ENCODE measurements at regions not wholly inside any gene's neighbourhood (a gene's known extent, or its start where the extent isn't known, plus 50 kb on each side); places are given as distances from the start of the nearest gene placed in this dataset.

DNA sequence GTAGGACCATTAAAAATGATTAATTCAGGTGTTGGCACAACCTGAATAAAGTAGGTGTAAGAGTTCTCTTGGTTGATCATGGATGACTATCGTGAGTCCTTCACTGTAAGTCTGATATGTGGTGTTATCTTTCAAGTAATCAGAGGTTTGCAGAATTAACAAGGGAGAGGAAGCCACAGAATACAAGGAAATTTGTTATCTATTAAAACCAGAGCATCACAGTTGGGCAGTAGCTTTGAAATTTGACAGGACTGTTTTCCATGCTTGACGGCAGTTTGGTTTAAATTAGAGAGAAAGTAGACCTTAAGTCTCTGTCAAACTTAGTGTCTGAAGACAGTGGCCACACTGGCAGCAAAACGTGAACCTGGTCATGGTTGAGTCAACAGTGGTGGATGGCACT lies 139.5 kb upstream of the KCNK2 start:
- TF ChIP-seq NFRKB (IDR thresholded peaks at IDR 0.05) (no peak), ZNF384 (IDR thresholded peaks at IDR 0.05) (no peak), CTBP1 (IDR thresholded peaks at IDR 0.05; ENCODE audit: borderline replicate concordance) (no peak), BHLHE40 (IDR thresholded peaks at IDR 0.05; ENCODE audit: borderline replicate concordance) (no peak), SUZ12 (IDR thresholded peaks at IDR 0.05) (no peak), SP1 (IDR thresholded peaks at IDR 0.05) (no peak), HDGF (IDR thresholded peaks at IDR 0.05; ENCODE audit: borderline replicate concordance) (no peak), ELF4 (IDR thresholded peaks at IDR 0.05) (no peak), FOXM1 (IDR thresholded peaks at IDR 0.05; ENCODE audit: borderline replicate concordance) (no peak), FOXA1 (IDR thresholded peaks at IDR 0.05) (no peak)
